T-helper 2 cell treated with Interferon-gamma antibody and Interleukin-4, amounts not matched to agents 100 ng/mL and 5 ng/mL, for 36 hours (primary cell): ENCODE measurements at regions not wholly inside any gene's neighbourhood (a gene's known extent, or its start where the extent isn't known, plus 50 kb on each side); places are given as distances from the start of the nearest gene placed in this dataset.

Experiments used
- intact Hi-C: fragments of 100-400 bp; cut with micrococcal nuclease; formaldehyde crosslinking; loops from one replicate; pipeline ENCODE4 v1.15.1; 2023

GRCh38 chr19:28980236-28980868 is 232.6 kb downstream of the UQCRFS1 start:
- intact Hi-C loops: no loop called here

DNA sequence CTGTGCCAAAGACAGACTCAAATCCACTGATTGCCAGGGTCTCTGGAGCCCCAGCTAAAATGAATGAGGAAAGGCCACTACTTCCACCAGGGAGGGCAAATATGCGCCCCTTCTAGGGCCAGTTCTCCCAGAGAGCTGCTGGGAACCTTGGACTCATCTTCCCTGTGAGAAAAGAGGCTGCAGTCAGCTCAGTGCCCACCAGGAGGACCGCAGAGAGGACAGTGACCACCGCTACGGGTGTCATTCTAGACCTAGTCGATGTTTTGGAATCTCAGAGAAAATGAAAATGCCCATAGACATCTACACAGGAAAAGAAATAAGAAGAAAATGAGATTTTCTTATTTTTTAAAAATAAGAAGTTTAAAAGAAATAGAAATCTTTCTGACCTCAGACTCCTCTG is 235.1 kb downstream of the UQCRFS1 start:
- intact Hi-C loops: no loop called here

DNA sequence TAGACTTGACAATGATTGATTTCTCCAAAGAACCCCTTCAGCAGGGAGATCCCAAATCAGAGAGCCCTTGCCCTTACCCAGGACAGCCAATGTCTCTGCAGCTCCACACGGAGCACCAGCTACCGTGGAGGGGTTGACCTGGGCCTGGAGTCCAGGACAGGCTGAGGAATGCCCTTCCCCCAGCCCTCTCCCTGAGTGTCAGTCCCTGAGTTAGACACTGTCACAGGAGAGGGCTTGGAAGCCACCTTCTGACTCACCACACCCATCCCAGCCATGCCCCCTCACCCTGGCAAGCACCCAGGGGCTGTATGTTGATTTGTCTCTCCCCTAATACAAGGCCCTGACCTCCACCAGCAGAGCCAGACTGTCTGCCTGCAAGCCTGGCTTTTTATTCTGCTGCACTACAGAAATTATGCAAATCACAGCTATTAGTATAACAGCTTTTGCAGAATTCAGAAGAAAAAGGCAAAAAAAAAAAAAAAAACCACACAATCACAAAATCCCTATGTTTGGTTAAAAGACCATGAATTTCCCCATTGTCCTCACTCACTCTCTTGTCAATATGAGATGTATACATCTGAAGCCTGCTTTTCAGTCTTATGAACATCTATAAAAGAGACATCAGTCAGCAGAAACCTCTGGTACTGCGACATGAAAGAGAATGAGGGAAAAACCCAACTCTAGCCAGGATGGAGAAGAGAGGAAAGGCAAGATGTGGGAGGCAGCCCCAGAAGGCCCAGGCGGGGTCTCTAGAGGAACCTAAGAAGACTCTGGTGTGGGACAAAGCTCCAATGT is 240.7 kb downstream of the UQCRFS1 start:
- intact Hi-C loops: no loop called here

- intact Hi-C loops: no loop called here
Observed at GRCh38 chr19:28971513-28971912, 241.4 kb downstream of the UQCRFS1 start.

DNA sequence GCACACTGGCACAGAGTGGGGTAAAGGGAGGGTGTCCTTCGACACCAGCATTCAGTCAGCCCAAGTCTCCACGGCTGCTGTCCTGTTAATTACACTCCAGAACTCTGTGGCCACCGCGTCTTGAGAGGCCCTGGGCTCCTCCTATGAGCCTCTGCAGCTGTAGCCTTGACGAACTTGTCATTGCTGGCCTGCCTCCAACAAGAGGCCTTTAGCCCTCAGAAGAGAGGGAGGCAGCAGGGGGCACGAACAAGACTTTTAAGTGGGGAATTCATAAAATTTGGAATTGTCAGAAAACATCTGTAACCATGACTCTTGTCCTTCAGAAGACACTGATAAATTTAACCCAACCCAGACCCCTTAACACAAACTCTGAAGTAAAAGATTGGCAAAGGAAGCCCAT is 241.9 kb downstream of the UQCRFS1 start:
- intact Hi-C loops: no loop called here

DNA sequence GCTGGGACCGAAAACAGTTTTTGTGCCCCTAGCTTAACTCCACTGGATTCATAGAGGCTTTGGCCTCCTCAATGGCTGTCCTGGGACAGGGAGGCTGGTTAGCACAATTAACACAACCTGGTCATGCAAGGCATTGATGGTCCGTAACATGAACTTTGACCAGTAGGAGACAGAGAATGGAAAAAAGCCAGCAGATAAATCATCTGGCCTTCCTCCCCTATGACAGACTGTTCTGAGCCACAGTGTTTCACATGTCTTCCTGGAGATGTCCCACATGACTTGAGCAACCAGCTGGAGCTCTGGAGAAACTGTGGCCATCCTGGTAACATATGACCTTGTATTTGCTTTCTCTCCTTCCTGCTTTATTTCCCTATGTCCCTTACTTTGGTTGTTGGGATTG is 244.2 kb downstream of the UQCRFS1 start:
- intact Hi-C loops: no loop called here

DNA sequence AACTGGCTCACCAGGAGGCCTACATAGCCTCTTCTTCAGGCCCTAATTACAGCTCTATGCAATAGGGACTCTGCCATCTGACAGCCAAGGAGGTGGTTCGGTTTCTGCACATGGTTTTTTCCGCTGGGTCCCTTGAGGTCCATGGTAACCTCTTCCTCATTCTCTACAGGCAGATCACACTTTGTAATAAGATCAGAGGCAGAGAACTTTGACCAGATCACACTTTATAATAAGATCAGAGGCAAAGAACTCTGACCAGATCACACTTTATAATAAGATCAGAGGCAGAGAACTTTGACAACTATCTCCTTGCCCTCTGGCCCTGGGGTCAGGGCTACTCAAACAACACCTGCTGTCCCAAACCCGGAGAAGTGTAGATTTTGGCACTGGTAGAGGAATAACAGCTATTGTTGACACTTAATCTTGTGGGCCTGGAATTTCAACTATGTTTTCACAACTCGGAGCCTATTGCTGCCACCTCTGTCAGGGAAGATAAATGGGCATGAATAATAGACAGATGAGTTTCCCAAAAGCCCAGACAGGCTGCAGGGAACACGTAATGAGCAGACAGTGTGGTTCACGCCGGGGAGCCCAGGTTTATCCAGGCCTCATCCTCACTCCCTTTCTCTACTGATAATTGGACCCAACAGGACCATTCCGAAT is 246.1 kb downstream of the UQCRFS1 start:
- intact Hi-C loops: no loop called here

DNA sequence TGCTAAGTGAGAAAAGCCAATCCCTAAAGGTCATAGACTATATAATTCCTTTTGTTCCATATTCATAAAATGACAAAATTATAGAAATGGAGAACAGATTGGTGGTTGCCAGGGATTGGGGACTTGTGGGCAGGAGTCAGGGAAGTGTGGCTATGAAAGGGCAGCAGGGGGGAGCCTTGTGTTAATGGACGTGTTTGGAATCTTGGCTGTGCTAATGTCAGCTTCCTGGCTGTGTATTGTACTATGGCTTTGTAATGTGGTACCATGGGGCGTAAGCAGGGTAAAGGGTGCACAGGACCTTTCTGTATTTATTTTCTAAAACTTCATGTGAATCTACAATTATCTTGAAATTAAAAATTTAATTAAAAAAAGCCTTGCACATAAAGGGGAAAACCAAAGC is 248.5 kb downstream of the UQCRFS1 start:
- intact Hi-C loops: no loop called here

DNA sequence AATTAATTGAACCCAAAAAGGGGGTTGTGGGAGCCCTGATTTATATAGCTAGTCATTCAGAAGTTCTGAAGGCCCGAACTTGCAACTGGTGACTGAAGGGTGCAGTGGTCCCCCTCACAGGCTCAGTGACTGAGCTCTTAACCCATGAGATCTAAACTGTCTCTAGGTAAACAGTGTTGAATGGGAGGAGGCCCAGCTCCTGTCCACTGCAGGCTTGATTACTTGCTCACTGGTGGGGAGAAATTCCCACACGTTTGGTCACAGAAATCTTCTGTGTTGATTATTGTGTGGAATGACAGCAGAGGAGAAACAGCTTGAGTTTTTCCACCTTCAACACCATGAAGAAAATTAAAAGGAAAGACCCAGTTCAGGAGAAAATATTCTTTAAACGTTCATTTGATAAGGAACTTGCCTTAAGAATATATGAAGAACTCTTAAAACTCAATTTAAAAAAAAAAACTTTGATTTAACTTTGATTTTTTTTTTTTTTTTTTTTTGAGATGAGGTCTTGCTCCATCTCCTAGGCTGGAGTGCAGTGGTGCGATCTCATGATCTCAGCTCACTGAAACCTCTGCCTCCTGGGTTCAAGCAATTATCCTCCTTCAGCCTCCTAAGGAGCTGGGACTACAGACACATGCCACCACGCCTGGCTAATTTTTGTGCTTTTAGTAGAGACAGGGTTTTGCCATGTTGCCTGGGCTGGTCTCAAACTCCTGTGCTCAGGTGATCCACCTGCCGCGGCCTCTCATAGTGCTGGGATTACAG is 249.3 kb downstream of the UQCRFS1 start:
- intact Hi-C loops: no loop called here

DNA sequence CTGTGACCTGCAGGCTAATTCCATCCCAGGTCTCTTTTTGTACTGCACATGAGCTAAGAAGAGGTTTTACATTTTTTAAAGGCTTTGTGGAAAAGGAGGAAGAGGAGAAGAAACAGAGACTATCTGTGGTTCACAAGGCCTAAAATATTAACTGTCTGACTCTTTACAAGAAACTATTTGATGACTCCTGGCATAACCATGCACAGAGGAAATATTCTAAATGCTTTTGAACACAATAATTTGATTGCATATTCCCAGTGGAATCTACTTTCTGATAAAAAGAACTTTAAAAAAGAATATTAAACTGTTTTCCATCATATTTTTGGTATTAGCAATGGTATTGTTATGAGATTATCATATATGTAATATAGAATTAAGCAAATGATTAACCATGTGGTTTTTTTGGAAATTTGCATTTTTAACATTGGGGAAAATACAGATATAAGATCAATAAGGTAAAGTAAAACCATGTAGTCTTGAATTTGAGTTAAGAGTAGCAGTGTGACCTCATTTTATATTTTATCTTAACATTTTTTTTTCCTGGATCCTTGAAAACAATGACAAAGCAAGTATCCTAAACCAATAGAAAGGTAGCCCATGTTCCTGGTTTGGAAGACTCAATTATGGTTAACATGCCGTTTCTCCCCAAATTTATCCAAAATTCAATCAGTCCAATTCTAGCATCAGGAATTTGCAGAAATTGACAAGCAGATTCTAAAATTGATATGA is 251.0 kb downstream of the UQCRFS1 start:
- intact Hi-C loops: no loop called here

DNA sequence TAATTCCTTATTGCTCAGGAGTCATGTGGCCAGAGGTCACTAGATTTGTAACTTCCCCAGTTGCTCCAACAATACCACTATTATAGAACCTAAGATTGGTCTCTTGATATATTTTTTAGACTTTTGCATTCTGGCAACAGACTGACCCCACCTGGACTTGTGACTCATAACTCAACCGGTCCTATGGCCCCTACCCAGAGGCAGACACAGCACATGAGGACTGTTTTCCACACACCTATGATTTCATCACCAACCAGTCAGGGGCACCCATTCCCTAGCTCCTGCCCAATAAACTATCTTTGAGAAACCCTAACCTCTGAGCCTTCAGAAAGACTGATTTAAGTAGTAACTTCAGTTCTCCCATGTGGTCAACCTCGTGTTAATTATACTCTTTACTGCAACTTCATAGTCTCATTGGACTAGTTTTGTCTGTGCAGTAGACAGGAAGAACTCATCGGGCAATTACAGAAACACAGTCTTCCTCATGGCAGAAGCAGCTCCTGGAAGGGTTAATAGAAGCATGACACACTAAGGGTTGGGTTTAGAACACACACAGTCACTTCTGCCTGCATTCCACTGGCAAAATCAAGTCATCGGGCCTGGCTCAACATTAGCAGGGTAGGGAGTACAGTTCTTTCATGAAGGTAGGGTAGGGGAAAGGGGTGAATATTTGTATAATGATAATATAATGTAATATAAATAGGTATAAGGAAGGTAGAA is 251.8 kb downstream of the UQCRFS1 start:
- intact Hi-C loops: no loop called here

GRCh38 chr19:28960586-28960985 is 252.4 kb downstream of the UQCRFS1 start:
- intact Hi-C loops: no loop called here

DNA sequence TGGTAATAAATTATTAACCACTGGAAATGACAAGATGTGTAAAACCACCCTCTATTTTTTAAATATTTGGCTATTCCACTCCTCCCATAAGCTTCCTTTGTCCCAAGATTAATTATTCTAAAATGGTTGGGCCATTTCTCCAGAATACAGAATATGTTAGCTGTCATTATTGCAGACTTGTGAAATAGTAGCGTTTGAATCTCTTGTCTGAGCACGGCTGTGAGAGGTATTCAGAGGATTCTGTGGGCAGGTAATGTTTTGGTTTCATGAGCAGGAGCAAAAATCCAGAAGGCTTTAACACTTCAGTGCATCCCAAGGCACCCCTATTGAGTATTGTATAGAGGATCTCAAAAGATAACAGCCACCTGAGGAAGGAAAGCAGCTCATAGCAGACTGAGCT is 256.0 kb downstream of the UQCRFS1 start:
- intact Hi-C loops: no loop called here

- intact Hi-C loops: no loop called here
Observed at GRCh38 chr19:28956421-28956820, 256.5 kb downstream of the UQCRFS1 start.

GRCh38 chr19:28949535-28949934 is 263.4 kb downstream of the UQCRFS1 start:
- intact Hi-C loops: no loop called here

DNA sequence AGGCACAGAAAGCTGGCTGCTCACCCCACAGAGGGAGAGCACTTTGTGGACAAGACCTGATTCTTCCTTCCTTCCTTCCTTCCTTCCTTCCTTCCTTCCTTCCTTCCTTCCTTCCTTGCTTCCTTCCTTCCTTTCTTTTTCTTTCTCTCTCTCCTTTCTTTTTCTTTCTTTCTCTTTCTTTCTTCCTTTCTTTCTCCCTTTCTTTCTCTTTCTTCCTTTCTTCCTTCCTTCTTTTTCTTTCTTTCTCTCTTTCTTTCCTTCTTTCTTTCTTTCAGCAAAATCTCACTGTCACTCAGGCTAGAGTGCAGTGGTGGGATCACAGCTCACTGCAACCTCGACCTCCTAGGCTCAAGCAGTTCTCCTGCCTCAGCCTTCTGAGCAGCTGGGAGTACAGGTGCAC is 263.9 kb downstream of the UQCRFS1 start:
- intact Hi-C loops: no loop called here

DNA sequence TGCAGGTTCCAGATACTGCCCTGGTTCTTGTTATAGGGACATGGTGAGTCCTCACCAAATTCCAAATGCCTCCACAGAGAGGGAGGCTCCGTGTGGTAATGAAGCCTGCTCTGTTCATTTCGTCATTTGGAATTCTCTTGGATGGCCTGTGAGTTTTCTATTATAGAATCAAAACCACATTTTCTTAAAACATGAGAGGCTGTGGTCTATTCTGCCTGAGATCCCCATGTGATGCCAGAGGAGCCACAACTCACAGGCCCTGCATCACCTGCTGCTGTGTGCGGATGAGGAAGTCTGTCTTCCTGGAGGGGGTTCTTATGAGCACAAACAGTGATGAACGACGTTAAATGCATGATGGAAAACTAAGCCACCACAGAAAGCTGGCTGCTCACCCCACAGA is 264.4 kb downstream of the UQCRFS1 start:
- intact Hi-C loops: no loop called here

- intact Hi-C loops: no loop called here
Observed at GRCh38 chr19:28948026-28948425, 264.9 kb downstream of the UQCRFS1 start.

GRCh38 chr19:28943651-28944050 is 269.3 kb downstream of the UQCRFS1 start:
- intact Hi-C loops: no loop called here

DNA sequence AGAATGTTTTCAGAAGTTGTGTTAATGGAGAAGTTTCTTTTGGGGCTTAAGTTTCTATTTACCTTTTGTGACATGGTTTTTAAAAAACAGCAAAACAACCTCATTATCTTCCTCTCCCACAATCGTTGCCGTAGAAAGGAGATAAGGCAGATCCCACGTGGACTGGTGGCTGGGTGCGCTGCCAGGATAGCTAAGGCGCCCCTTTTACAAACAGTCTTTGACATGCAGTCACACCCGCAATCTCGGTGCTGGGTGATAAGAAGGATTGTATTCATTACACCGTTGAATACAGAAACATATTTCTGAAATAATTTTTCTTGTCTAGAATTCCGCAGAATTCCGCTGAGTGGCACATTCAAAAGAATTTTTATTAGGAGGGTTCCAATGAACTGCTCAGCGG is 271.1 kb downstream of the UQCRFS1 start:
- intact Hi-C loops: no loop called here
